ENCODE measurements at regions not wholly inside any gene's neighbourhood (a gene's known extent, or its start where the extent isn't known, plus 50 kb on each side); places are given as distances from the start of the nearest gene placed in this dataset.

DNA sequence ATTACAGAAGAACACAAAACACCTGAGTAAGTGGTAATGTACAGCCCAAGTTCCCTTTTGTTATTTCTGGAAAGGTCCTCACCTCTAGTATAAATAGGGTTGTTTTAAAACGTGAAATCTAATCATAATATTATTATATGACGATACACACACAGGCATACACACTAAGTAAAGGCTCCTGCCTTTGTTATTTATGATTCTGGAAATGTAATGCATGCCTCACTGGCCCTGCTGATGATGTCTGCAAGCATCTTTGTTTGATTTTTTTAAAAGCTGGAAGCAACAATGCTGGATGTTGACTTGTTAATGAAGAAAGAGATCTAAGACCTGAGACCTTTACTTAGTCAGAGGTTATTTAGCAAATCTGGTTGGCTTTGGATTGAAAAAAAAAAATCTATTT is 307.4 kb upstream of the SORCS1 start:
- TF ChIP-seq, protein P1, sequence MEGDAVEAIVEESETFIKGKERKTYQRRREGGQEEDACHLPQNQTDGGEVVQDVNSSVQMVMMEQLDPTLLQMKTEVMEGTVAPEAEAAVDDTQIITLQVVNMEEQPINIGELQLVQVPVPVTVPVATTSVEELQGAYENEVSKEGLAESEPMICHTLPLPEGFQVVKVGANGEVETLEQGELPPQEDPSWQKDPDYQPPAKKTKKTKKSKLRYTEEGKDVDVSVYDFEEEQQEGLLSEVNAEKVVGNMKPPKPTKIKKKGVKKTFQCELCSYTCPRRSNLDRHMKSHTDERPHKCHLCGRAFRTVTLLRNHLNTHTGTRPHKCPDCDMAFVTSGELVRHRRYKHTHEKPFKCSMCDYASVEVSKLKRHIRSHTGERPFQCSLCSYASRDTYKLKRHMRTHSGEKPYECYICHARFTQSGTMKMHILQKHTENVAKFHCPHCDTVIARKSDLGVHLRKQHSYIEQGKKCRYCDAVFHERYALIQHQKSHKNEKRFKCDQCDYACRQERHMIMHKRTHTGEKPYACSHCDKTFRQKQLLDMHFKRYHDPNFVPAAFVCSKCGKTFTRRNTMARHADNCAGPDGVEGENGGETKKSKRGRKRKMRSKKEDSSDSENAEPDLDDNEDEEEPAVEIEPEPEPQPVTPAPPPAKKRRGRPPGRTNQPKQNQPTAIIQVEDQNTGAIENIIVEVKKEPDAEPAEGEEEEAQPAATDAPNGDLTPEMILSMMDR (conservative IDR thresholded peaks at IDR 0.05; ENCODE audit: low read depth in 2 of 2) = no peak
- no peak for TF ChIP-seq EZH2phosphoT487 (IDR thresholded peaks at IDR 0.05; ENCODE audit: unreplicated experiment)
- no peak for TF ChIP-seq POLR2AphosphoS5 (IDR thresholded peaks at IDR 0.05; ENCODE audit: low read depth)
- TF ChIP-seq EZH2 (IDR thresholded peaks at IDR 0.05; ENCODE audit: low read depth, unreplicated experiment) = no peak
- no peak for TF ChIP-seq JUNB (IDR thresholded peaks at IDR 0.05; ENCODE audit: unreplicated experiment)
- no peak for TF ChIP-seq REST (IDR thresholded peaks at IDR 0.05; ENCODE audit: unreplicated experiment)
- no peak for TF ChIP-seq CREB1 (CRISPR knock-in tag; IDR thresholded peaks at IDR 0.05; ENCODE audit: low read depth)

All from GM23338 (cell line).